Psoas muscle (tissue), 7 donors: ENCODE measurements at regions not wholly inside any gene's neighbourhood (a gene's known extent, or its start where the extent isn't known, plus 50 kb on each side); places are given as distances from the start of the nearest gene placed in this dataset.

ENCODE experiments used
- ATAC-seq, 4 donors: fragments of 200-7000 bp; cut with Tn5 transposase; one replicate each; pipeline ENCODE4 v1.9.1; 2020; ENCODE audit warnings: moderate library complexity in 3 of 4, mild to moderate bottlenecking in 2 of 4
- DNase-seq, 2 donors: peaks; one replicate each; pipeline ENCODE4 v3.0.0-alpha.2; 2020
- H3K27ac ChIP-seq: fragments of 200-600 bp; one replicate; pipeline ENCODE4 v1.8.0; 2022
- H3K27me3 ChIP-seq, 3 donors: fragments of 200-600 bp in 1 of 3; one replicate each; pipeline versions ENCODE4 v1.6.1 to v1.8.0; 2013 to 2022; ENCODE audit warnings: low read length in 2 of 3, mild to moderate bottlenecking in 2 of 3, moderate library complexity in 1 of 3; ENCODE audit not compliant: insufficient read depth in 3 of 3
- H3K36me3 ChIP-seq, 2 donors: fragments of 200-600 bp in 1 of 2; one replicate each; pipeline versions ENCODE4 v1.6.1 to v1.8.0; 2013 to 2022; ENCODE audit warnings: low read depth in 1 of 2, mild to moderate bottlenecking in 1 of 2, moderate library complexity in 1 of 2; ENCODE audit not compliant: insufficient read depth in 1 of 2
- H3K4me1 ChIP-seq: fragments of 200-600 bp; one replicate; pipeline ENCODE4 v1.8.0; 2022
- H3K4me3 ChIP-seq: fragments of 200-600 bp; one replicate; pipeline ENCODE4 v1.8.0; 2022; ENCODE audit warnings: mild to moderate bottlenecking
- H3K9me3 ChIP-seq: fragments of 200-600 bp; one replicate; pipeline ENCODE4 v1.8.0; 2022
- WGBS, 3 donors: extraction: QIAGEN DNeasy Blood & Tissue Kit; methylation state at CpG; one replicate each; pipeline versions ENCODE4 v1.1.6 to v1.1.7; 2013; 5-methylcytosine and 5-hydroxymethylcytosine counted together
- intact Hi-C, 2 donors: fragments of 100-400 bp; cut with DNase I; formaldehyde crosslinking; loops; one replicate each; pipeline versions ENCODE4 v1.11.0 to v1.14.2; 2022
- TF ChIP-seq, protein P1 (sequence below): fragments of 200-600 bp; IDR thresholded peaks from one replicate; pipeline ENCODE4 v1.8.0; 2022; ENCODE audit warnings: antibody characterized with exemption
- donor health status: healthy with polysubstance abuse.
- donor health status: DM: no; HTN: no; CAD: no; lungs with moderate emphysema.
- donor health status: Bipolar disorder and iron deficiency.
- donor health status: healthy.
- donor health status: DM: yes; HTN: yes; CAD: no.
- donor health status: DM: no; HTN: no; CAD: no.
- donor health status: DM: yes; HTN: yes; CAD: no.

DNA sequence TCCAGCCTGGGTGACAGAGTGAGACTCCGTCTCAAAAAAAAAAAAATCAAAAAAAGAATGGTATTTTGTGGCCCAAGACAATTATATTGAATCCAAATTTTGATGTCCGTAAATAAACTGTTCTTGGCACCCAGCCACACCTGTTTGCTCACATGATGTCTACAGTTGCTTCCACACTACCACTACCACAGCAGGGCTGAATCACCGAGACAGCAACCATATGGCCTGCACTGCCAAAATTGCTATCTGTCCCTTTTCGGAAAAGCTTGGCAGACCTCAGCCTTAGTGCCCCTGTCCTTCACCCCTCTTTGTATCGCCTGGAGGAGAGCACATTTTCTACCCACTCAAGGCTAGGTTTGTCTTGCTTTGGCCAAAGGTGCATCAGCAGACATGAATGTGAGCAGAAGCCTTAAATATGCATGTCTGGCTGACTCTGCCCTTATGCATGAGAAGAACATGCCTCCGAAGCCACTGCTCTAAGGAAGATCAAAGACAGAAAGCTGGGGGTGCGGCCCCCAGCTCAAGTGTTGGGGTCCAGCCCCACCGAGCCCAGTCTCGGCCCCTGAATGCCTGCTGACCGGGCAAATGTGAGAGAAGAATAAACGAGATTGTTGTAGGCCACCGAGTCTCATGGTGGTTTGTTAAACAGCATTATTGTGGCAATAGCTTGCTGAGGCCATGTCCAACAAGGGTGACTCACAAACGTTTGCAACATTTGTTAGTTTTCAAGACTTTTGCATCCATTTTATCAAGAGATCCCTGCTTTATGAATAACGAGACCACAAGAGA is 108.1 kb downstream of the TPRA1 start:
- 73 to 81% (median 77%) methylated on average over 14 of the region's 14 CpGs for WGBS, 3 donors
- no peaks in the 10 kb centered on the region for H3K4me1 ChIP-seq
- DNase-seq (no peak), ATAC-seq (no peak)
- TF ChIP-seq, protein P1, sequence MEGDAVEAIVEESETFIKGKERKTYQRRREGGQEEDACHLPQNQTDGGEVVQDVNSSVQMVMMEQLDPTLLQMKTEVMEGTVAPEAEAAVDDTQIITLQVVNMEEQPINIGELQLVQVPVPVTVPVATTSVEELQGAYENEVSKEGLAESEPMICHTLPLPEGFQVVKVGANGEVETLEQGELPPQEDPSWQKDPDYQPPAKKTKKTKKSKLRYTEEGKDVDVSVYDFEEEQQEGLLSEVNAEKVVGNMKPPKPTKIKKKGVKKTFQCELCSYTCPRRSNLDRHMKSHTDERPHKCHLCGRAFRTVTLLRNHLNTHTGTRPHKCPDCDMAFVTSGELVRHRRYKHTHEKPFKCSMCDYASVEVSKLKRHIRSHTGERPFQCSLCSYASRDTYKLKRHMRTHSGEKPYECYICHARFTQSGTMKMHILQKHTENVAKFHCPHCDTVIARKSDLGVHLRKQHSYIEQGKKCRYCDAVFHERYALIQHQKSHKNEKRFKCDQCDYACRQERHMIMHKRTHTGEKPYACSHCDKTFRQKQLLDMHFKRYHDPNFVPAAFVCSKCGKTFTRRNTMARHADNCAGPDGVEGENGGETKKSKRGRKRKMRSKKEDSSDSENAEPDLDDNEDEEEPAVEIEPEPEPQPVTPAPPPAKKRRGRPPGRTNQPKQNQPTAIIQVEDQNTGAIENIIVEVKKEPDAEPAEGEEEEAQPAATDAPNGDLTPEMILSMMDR: no peak
- H3K36me3 ChIP-seq: no peaks in the 10 kb centered on the region
- intact Hi-C loops: no loop called here
- no peaks in the 10 kb centered on the region for H3K9me3 ChIP-seq
- peaks cover 0 to under 1% (median 0%) of the 10 kb centered on the region in 3 donors for H3K27me3 ChIP-seq
- H3K4me3 ChIP-seq: no peak overlapping the region
- no peak overlapping the region for H3K27ac ChIP-seq

DNA sequence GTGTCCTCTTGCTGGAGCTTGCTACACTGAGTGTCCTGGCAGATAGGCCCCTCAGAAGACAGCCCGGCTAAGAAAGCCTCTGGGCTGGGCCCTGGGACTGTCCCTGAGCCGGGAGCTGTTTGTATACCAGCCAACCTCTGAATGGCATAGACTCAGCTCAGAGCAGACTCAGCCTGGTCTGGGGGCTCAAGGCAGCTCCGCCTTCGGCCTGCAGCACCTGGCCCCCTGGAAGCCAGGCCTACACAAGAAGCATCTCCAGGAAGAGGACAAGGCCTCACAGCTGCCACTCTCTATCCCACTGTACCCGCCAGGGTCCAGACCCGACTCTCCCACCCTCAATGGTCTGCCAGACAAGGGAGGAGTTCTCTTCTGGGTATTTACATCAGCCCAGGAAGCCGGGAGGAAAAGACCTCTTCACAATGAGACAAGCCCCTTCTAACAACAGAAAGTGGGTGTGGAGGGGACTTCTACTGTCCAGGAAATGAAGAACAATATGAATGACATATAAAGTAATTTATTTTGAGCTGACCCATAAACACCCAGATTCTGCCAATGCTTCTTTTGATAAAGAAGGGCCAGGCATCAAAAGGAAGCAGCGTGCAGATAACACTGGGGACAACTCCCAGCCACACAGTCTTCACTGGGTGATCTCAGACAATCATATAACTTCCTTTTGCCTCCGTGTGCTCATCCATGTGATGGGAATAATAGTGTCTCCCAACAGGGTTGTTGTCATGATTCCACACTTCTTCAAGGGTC is 110.2 kb downstream of the TPRA1 start:
- no peak for DNase-seq
- WGBS, 3 donors: 78 to 79% (median 79%) methylated on average over 9 of the region's 9 CpGs
- Histone ChIP-seq H3K27me3 (peaks cover 0 to 1% (median 0%) of the 10 kb centered on the region in 3 donors), H3K4me1 (no peaks in the 10 kb centered on the region), H3K36me3 (no peaks in the 10 kb centered on the region), H3K4me3 (no peak overlapping the region), H3K27ac (no peak overlapping the region), H3K9me3 (no peaks in the 10 kb centered on the region)
- TF ChIP-seq, protein P1: no peak
- ATAC-seq: no peak
- intact Hi-C loops: no loop called here

DNA sequence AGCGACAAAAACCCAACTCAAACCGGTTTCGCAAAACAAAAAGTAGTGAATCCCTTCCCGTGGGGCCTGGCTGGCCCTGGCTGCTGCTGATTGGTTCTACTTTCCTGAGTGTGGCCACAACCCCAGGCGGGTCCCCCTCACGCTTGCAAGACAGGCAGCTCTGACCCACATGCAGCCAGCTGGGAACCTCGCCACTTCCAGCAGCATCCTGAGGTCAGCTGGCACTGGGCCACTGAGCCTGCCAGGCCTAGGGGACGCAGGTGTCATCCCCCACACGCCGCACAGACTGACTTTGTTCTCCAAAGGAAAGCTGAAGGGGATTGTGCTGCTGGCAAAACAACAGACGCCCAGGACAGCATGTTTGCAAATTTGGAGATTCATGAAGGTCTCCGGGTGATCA is 111.1 kb downstream of the TPRA1 start:
- DNase-seq (peak in 1 of 2 donors; percentile 59), ATAC-seq (peak in 1 of 4 donors; percentile 50)
- 31 to 43% (median 32%) methylated on average over 12 of the region's 12 CpGs for WGBS, 3 donors

DNA sequence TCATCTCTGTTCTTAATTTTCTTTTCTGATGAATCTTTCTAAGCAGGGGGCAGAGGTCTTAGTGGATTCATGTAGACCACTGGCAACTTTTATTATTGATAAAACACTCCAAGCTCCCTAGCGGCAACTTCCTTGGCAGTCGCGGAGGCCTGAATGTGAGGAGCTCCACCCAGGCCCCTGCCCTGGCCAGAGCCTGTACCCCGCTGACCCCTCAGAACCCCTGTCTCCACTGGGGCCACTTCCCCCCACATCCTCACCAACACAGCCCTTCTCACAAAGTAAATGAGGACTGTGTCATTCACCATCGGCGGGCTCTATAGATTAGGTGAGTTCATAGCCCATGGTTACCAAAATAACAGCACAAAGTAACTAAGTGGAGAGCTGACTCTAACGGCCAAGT is 111.6 kb downstream of the TPRA1 start:
- intact Hi-C loops: no loop called here
- no peak for ATAC-seq
- Histone ChIP-seq H3K27ac (no peak overlapping the region), H3K36me3 (no peaks in the 10 kb centered on the region), H3K4me3 (no peak overlapping the region), H3K9me3 (no peaks in the 10 kb centered on the region), H3K27me3 (peaks cover 0 to 1% (median 0%) of the 10 kb centered on the region in 3 donors), H3K4me1 (no peaks in the 10 kb centered on the region)
- WGBS, 3 donors: 82 to 86% (median 86%) methylated on average over 7 of the region's 7 CpGs
- DNase-seq: no peak
- TF ChIP-seq, protein P1: no peak

More for the DNA sequence above, 111.1 kb downstream of the TPRA1 start:
- TF ChIP-seq, protein P1: no peak
- Histone ChIP-seq H3K4me3 (no peak overlapping the region), H3K36me3 (no peaks in the 10 kb centered on the region), H3K9me3 (no peaks in the 10 kb centered on the region), H3K4me1 (no peaks in the 10 kb centered on the region), H3K27me3 (peaks cover 0 to 1% (median 0%) of the 10 kb centered on the region in 3 donors), H3K27ac (no peak overlapping the region)
- intact Hi-C loops: no loop called here
